ENCODE measurements at regions not wholly inside any gene's neighbourhood (a gene's known extent, or its start where the extent isn't known, plus 50 kb on each side); places are given as distances from the start of the nearest gene placed in this dataset.
"Not testable (repeated sequence)": the region's sequence is repeated elsewhere in the genome, so short reads cannot be mapped to it uniquely, and the experiment has no call there.

DNA sequence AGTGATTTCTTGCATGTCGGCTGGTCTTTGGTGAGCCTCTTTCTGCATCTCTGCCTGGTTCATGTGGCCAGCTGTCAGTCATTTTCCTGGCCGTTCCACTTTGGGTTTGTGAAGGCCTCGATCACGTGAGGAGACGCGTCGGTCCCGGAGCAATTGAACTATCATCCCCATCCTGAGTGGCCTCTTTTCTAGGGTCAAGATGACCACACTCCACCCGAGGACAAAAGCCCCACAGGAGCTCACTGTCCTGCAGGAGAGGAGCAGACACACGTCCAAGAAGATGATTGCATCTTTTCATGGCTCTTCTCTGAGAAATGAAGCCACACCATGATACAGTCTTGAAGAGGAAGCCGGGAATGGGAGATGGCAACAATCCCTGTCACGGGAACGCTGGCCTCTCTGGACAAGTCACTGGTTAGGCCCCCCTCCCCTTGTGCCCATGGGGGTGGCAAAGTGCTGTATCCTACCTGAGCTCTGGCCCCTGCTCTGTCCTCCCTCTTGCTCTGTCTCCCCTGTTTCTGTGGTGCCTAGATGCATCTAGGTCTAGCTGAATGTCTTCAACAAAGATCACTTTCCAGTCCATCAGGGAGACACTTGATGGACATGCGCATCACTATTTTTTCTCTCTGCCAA is 291.4 kb upstream of the ZNF337 start:
- not testable (repeated sequence) for DNase-seq (ENCODE audit: low spot score)

GRCh38 chr20:25987073-25987927 is 290.6 kb upstream of the ZNF337 start:
- peak; percentile 43 for DNase-seq (ENCODE audit: low spot score)

DNA sequence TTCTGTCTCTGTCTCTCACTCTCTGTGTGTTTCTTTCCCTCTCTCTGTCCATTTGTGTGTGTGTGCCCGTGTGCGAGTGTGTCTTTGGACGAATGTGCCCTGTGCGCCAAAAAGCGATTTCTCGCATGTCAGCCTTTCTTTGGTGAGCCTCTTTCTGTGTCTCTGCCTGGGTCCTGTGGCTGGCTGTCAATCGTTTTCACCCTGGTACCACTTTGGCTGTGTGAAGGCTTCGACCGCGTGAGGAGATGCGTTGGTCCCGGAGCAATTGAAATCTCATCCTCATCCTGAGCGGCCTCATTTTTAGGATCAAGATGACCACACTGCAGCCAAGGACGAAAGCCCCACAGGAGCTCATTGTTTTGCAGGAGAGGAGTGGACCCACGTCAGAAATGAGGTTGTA is 288.9 kb upstream of the ZNF337 start:
- DNase-seq (ENCODE audit: low spot score): no peak

GRCh38 chr20:25984933-25985332 is 288.3 kb upstream of the ZNF337 start:
- no peak for DNase-seq (ENCODE audit: low spot score)

- not testable (repeated sequence) for DNase-seq (ENCODE audit: low spot score)
Measured at GRCh38 chr20:25982701-25983100, 286.0 kb upstream of the ZNF337 start.

DNA sequence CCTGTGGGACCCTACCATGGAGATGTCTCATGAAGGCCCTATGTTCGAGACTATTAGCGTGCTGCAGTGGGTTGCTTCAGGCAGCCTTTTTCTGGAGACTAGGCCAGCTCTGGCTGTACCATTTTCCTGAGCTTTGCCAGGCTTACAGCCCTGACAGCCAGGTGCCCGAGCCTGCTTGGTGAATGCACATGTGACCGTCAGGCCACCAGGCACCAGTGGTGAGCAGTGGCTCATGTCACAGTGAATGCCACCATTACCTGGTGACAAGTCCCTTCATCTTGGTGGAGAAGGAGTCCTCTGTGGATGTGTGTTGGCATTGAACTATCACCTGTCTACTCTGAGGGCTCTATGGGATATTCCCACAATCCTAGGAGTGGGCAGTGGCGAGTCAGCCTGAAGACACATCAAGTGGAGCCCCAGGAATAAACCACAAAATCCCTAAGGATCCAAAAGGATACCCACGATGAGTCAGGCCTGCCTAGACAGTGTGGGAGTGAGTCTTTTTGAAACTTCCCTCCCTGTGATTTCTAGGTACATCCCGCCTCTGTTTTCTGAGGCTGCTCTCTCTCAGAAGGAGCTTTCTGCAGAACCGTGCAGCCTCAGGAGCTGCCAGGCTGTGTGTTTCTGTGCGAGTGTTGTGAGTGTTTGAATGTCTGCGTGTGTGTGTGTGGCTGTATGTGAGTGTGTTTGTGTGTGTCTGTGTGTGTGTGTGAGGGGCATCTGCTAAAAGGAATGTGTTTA is 282.0 kb upstream of the ZNF337 start:
- DNase-seq (ENCODE audit: low spot score): peak; percentile 57

- not testable (repeated sequence) for DNase-seq (ENCODE audit: low spot score)
Measured at GRCh38 chr20:25975816-25976215, 279.2 kb upstream of the ZNF337 start.

DNA sequence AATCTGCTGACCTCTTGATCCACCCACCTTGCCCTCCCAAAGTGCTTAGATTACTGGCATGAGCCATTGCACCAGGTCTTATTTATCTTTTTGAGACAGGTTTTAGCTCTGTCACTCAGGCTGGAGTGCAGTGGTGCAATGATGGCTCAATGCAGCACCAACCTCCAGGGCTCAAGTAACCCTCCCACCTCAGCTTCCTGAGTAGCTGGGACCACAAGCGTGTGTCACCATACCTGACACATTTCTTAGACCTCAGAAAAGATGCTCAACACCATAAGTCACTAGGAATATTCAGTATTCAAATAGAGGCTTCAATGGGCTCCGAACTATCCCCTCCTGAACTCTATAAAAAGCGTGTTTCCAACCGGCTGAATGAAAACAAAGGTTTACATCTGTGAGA is 268.6 kb upstream of the ZNF337 start:
- not testable (repeated sequence) for DNase-seq (ENCODE audit: low spot score)

GRCh38 chr20:25953876-25954275 is 257.2 kb upstream of the ZNF337 start:
- not testable (repeated sequence) for DNase-seq (ENCODE audit: low spot score)

GRCh38 chr20:25935230-25935629 is 238.6 kb upstream of the ZNF337 start:
- not testable (repeated sequence) for DNase-seq (ENCODE audit: low spot score)

- not testable (repeated sequence) for DNase-seq (ENCODE audit: low spot score)
Measured at GRCh38 chr20:25932806-25933205, 236.2 kb upstream of the ZNF337 start.

DNA sequence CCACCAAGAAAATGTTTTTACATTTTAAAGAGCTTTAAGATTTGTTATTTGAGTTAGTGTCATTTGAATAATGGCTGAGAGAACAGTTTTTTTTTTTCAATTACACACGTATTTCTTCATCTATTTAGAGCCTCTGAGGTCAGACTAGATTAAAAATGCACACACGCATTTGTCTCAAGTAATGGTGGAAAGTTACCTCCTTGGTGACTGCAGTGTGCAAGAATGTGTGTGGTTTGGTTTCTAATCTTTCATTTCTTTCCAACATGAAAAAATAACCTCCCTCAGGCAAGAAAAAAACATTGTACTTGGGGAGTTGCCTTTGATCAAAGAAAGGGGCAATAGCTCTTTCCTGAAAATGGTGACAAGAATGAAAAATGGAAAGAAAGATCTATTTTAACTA is 235.5 kb upstream of the ZNF337 start:
- peak; percentile 76 for DNase-seq (ENCODE audit: low spot score)

DNA sequence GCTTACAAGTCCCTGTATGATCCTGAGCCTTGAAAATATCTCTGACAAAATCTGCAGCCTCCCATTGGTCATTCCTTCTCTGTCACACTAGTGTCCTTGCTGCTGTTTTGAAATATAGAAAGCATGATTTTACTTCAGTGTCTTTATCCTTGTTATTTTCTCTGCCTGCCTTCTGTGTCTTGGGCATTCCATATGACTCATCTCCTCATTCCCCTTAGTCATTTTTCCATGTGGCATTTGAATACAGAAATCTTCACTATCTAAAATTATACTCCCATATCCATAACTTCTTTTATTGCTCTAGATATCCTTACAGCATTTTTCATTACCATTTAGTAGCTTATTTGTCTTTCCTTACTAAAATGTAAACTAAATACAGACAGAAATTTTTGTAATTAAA is 205.7 kb upstream of the ZNF337 start:
- peak; percentile 49 for DNase-seq (ENCODE audit: low spot score)

DNA sequence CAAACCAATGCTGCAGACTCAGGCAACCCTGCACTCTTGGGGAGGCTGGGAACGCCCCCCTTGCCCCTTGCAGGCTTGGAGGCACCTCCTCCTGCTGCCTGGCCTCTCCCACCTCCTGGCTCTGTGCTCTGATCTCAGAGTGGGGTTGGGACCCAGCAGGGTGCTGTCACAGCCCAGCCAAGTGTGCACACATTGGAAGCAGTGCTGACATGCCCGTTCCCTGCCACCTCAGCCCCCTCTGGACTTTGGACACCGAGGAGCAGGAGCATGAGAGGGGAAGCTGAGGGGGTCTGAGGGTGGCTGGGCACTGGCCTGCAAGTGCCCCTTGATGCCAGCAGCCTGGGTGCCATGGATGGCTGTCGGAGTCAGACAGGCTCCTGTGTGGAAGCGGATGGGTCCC is 202.0 kb upstream of the ZNF337 start:
- DNase-seq (ENCODE audit: low spot score): not testable (repeated sequence)

- DNase-seq (ENCODE audit: low spot score): not testable (repeated sequence)
Measured at GRCh38 chr20:25879096-25879495, 182.4 kb upstream of the ZNF337 start.

GRCh38 chr20:25868650-25868979 is 172.0 kb upstream of the ZNF337 start:
- DNase-seq (ENCODE audit: low spot score): not testable (repeated sequence)

DNA sequence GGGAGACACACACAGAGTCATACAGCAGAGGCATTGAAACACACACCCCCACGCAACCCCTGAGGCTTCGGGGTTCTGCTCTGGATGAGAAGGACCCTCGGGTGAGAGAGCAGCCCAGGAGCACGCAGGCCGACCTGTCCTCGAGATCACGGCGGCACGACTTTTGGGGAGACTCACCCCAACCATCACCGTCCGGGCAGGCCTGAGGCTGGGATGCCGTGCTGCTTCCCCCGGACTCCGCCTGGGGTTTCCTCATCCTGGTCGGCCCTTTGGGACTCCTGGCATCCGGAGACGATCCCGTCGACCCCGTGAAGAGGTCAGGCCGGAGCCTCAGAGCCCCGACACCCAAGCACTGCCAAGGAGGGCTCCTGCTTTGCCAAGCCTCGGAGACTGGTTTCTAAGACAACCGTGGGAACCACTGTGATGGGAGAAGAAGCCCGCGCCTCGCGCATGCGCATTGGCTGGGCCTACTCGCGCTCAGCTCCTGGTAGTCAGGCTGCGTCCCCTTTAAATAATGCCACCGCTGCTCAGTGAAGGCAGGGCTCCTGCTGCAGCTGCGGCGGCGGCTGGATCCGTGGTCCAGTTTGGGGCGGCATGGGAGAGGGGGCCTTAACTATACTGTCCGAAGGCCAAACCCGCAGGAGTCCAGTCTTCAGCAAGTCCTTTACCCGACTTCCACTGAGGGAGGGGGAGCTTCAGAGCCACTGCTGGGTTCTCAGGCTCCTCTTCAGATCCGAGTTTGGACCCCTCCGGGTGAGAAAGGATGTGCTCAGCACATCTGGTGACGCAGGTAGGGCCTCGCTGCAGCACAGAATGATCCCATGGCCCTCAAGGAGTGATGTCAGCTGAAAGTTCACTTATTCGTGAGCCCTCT is 171.4 kb upstream of the ZNF337 start:
- peak; percentile 75 for DNase-seq (ENCODE audit: low spot score)

DNA sequence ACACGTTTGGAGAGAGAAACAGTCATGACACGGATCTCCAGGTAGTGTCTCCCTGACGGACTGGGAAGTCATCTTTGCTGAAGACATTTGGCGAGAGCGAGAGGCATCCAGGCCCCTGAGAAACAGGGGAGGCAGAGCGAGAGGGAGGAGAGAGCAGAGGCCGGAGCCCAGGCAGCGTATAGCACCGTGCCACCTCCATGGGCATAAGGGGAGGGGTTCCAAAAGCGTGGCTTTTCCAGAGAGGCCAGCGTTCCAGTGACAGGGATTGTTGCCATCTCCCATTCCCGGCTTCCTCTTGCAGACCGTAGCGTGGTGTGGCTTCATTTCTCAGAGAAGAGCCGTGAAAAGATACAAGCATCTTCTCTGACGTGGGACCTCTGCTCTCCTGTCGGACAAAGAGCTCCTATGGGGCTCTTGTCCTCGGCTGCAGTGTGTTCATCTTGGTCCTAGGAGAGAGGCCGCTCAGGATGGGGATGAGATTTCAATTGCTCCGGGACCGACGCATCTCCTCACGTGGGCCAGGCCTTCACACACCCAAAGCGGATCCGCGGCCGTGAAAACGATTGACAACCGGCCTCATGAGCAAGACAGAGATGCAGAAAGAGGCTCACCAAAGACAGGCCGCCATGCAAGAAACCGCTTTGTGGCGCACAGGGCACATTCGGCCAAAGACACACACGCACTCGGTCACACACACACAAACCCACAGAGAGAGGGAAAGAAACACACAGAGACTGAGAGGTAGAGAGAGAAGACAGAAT is 170.5 kb upstream of the ZNF337 start:
- not testable (repeated sequence) for DNase-seq (ENCODE audit: low spot score)

GRCh38 chr20:25865715-25866656 is 169.3 kb upstream of the ZNF337 start:
- peak; percentile 80 for DNase-seq (ENCODE audit: low spot score)
